ENCODE measurements at regions not wholly inside any gene's neighbourhood (a gene's known extent, or its start where the extent isn't known, plus 50 kb on each side); places are given as distances from the start of the nearest gene placed in this dataset.

GRCh38 chr12:12015073-12015685 lies 55.6 kb upstream of the BCL2L14 start:
- H3K27me3 ChIP-seq (ENCODE audit: low read length) = no peaks in the 10 kb centered on the region
- DNase-seq = no peak
- H3K4me3 ChIP-seq (ENCODE audit: low read length) = no peak overlapping the region
- H3K27ac ChIP-seq (ENCODE audit: low read length) = no peak overlapping the region
- H3K9me3 ChIP-seq (ENCODE audit: low read length) = no peaks in the 10 kb centered on the region
- H3K9ac ChIP-seq (ENCODE audit: low read length) = no peak overlapping the region
- no peaks in the 10 kb centered on the region for H4K20me1 ChIP-seq (ENCODE audit: insufficient read depth, low read depth, low read length)
- H3K79me2 ChIP-seq (ENCODE audit: low read length) = no peaks in the 10 kb centered on the region
- H3K4me2 ChIP-seq (ENCODE audit: low read depth, low read length, poor library complexity, severe bottlenecking) = no peak overlapping the region
- no peaks in the 10 kb centered on the region for H3K9me2 ChIP-seq (replicated peaks; ENCODE audit: insufficient read depth, low read length)
- H3K4me1 ChIP-seq (ENCODE audit: low read length) = peaks cover 6% of the 10 kb centered on the region
- H2AFZ ChIP-seq (ENCODE audit: low read length) = no peak overlapping the region
- H3K36me3 ChIP-seq (ENCODE audit: insufficient read depth, low read length) = no peaks in the 10 kb centered on the region

- Histone ChIP-seq H3K9me2 (replicated peaks; ENCODE audit: insufficient read depth, low read length) (no peaks in the 10 kb centered on the region), H3K27ac (ENCODE audit: low read length) (no peak overlapping the region), H3K4me3 (ENCODE audit: low read length) (no peak overlapping the region), H3K79me2 (ENCODE audit: low read length) (no peaks in the 10 kb centered on the region), H2AFZ (ENCODE audit: low read length) (no peak overlapping the region), H4K20me1 (ENCODE audit: insufficient read depth, low read depth, low read length) (no peaks in the 10 kb centered on the region), H3K27me3 (ENCODE audit: low read length) (no peaks in the 10 kb centered on the region), H3K9ac (ENCODE audit: low read length) (no peak overlapping the region), H3K9me3 (ENCODE audit: low read length) (no peaks in the 10 kb centered on the region), H3K36me3 (ENCODE audit: insufficient read depth, low read length) (no peaks in the 10 kb centered on the region), H3K4me2 (ENCODE audit: low read depth, low read length, poor library complexity, severe bottlenecking) (no peak overlapping the region), H3K4me1 (ENCODE audit: low read length) (peaks cover 2% of the 10 kb centered on the region)
- DNase-seq = peak; percentile 17
Measured at GRCh38 chr12:12016284-12017100, 54.2 kb upstream of the BCL2L14 start.

GRCh38 chr12:12017135-12017581 lies 53.6 kb upstream of the BCL2L14 start:
- Histone ChIP-seq H3K27me3 (ENCODE audit: low read length) (no peaks in the 10 kb centered on the region), H2AFZ (ENCODE audit: low read length) (no peak overlapping the region), H3K9me2 (replicated peaks; ENCODE audit: insufficient read depth, low read length) (no peaks in the 10 kb centered on the region), H3K9me3 (ENCODE audit: low read length) (no peaks in the 10 kb centered on the region), H3K27ac (ENCODE audit: low read length) (no peak overlapping the region), H4K20me1 (ENCODE audit: insufficient read depth, low read depth, low read length) (no peaks in the 10 kb centered on the region), H3K4me3 (ENCODE audit: low read length) (no peak overlapping the region), H3K9ac (ENCODE audit: low read length) (no peak overlapping the region), H3K36me3 (ENCODE audit: insufficient read depth, low read length) (no peaks in the 10 kb centered on the region), H3K79me2 (ENCODE audit: low read length) (no peaks in the 10 kb centered on the region), H3K4me1 (ENCODE audit: low read length) (peaks cover 6% of the 10 kb centered on the region), H3K4me2 (ENCODE audit: low read depth, low read length, poor library complexity, severe bottlenecking) (no peak overlapping the region)
- no peak for DNase-seq

DNA sequence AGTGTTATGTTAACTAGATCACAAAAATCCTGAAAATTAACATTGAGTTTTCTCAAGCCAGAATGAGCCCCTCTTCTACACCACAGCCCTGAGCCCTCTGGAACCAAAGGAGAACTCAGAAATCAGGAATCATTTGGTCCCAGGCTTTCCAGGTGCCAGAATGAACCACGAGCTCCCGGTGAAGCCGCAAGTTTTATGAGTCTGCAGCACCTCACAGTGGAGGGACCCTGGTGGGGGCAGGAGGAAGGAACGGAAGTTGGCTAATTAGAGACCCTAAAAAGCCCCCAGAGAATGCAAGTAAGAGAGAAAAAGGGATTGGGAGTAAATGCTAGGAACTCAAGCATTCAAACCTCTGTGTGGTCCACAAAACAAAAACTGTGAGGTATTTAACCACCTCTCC lies 52.9 kb upstream of the BCL2L14 start:
- H3K79me2 ChIP-seq (ENCODE audit: low read length) = no peaks in the 10 kb centered on the region
- peak; percentile 31 for DNase-seq
- no peak overlapping the region for H3K4me2 ChIP-seq (ENCODE audit: low read depth, low read length, poor library complexity, severe bottlenecking)
- no peaks in the 10 kb centered on the region for H3K9me3 ChIP-seq (ENCODE audit: low read length)
- no peak overlapping the region for H2AFZ ChIP-seq (ENCODE audit: low read length)
- H3K36me3 ChIP-seq (ENCODE audit: insufficient read depth, low read length) = no peaks in the 10 kb centered on the region
- peaks cover 6% of the 10 kb centered on the region for H3K4me1 ChIP-seq (ENCODE audit: low read length)
- H3K9ac ChIP-seq (ENCODE audit: low read length) = no peak overlapping the region
- H3K27me3 ChIP-seq (ENCODE audit: low read length) = no peaks in the 10 kb centered on the region
- no peak overlapping the region for H3K27ac ChIP-seq (ENCODE audit: low read length)
- no peaks in the 10 kb centered on the region for H3K9me2 ChIP-seq (replicated peaks; ENCODE audit: insufficient read depth, low read length)
- no peak overlapping the region for H3K4me3 ChIP-seq (ENCODE audit: low read length)
- no peaks in the 10 kb centered on the region for H4K20me1 ChIP-seq (ENCODE audit: insufficient read depth, low read depth, low read length)

DNA sequence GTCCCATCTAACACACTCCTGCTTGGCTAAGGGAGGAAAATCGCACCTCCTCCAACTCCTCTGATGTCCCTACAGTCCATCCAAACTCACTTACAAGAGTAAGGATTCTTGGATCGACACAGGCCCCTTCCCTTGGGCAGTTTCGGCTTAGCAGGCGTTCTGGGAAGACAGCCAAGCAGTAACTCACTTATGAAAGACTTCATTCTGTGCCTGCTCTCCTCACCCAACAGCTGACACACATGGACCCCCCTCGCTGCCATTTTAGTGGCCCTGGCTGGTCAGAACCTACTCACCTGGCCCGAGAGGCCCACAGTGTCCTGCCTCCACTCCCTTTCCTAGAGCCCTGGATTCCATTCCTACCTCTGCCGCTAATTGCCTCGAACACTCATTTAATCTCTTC lies 52.3 kb upstream of the BCL2L14 start:
- Histone ChIP-seq H3K27ac (ENCODE audit: low read length) (no peak overlapping the region), H2AFZ (ENCODE audit: low read length) (no peak overlapping the region), H3K9me3 (ENCODE audit: low read length) (no peaks in the 10 kb centered on the region), H3K9ac (ENCODE audit: low read length) (no peak overlapping the region), H3K4me1 (ENCODE audit: low read length) (peaks cover 6% of the 10 kb centered on the region), H4K20me1 (ENCODE audit: insufficient read depth, low read depth, low read length) (no peaks in the 10 kb centered on the region), H3K9me2 (replicated peaks; ENCODE audit: insufficient read depth, low read length) (no peaks in the 10 kb centered on the region), H3K36me3 (ENCODE audit: insufficient read depth, low read length) (no peaks in the 10 kb centered on the region), H3K27me3 (ENCODE audit: low read length) (no peaks in the 10 kb centered on the region), H3K4me3 (ENCODE audit: low read length) (no peak overlapping the region), H3K79me2 (ENCODE audit: low read length) (no peaks in the 10 kb centered on the region), H3K4me2 (ENCODE audit: low read depth, low read length, poor library complexity, severe bottlenecking) (no peak overlapping the region)
- DNase-seq = peak; percentile 10

- Histone ChIP-seq H4K20me1 (ENCODE audit: insufficient read depth, low read depth, low read length) (no peaks in the 10 kb centered on the region), H3K4me1 (ENCODE audit: low read length) (peaks cover 6% of the 10 kb centered on the region), H3K36me3 (ENCODE audit: insufficient read depth, low read length) (no peaks in the 10 kb centered on the region), H3K9me2 (replicated peaks; ENCODE audit: insufficient read depth, low read length) (no peaks in the 10 kb centered on the region), H3K9me3 (ENCODE audit: low read length) (no peaks in the 10 kb centered on the region), H3K4me2 (ENCODE audit: low read depth, low read length, poor library complexity, severe bottlenecking) (no peak overlapping the region), H3K9ac (ENCODE audit: low read length) (no peak overlapping the region), H3K79me2 (ENCODE audit: low read length) (no peaks in the 10 kb centered on the region), H2AFZ (ENCODE audit: low read length) (no peak overlapping the region), H3K27ac (ENCODE audit: low read length) (no peak overlapping the region), H3K27me3 (ENCODE audit: low read length) (no peaks in the 10 kb centered on the region), H3K4me3 (ENCODE audit: low read length) (no peak overlapping the region)
- no peak for DNase-seq
Measured at GRCh38 chr12:12019881-12020280, 50.9 kb upstream of the BCL2L14 start.

DNA sequence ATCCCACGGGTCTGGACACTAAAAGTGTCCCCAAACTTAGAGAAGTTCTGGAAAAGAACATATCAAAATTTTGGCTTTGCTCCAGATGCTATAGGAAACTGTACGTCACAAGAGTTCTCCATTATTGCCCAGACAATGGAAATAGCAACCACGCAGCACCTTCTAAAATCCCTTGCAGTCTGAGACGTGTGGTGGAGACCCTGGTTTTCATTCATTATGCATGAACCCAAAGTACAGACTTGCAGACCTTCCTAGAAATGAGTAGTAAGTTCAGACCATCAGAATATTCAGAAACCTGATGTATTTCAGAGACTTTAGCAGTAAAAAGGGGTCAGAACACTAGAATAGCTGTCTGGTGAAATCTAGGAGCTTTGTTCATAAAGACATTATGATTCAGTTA lies 50.0 kb upstream of the BCL2L14 start:
- Histone ChIP-seq H3K27me3 (ENCODE audit: low read length) (no peaks in the 10 kb centered on the region), H3K9me3 (ENCODE audit: low read length) (no peaks in the 10 kb centered on the region), H3K4me3 (ENCODE audit: low read length) (no peak overlapping the region), H3K36me3 (ENCODE audit: insufficient read depth, low read length) (no peaks in the 10 kb centered on the region), H3K9ac (ENCODE audit: low read length) (no peak overlapping the region), H3K79me2 (ENCODE audit: low read length) (no peaks in the 10 kb centered on the region), H3K9me2 (replicated peaks; ENCODE audit: insufficient read depth, low read length) (no peaks in the 10 kb centered on the region), H4K20me1 (ENCODE audit: insufficient read depth, low read depth, low read length) (no peaks in the 10 kb centered on the region), H2AFZ (ENCODE audit: low read length) (no peak overlapping the region), H3K27ac (ENCODE audit: low read length) (no peak overlapping the region), H3K4me1 (ENCODE audit: low read length) (peaks cover 6% of the 10 kb centered on the region), H3K4me2 (ENCODE audit: low read depth, low read length, poor library complexity, severe bottlenecking) (no peak overlapping the region)
- DNase-seq = no peak

Data from Karpas-422 (cell line).